Muscle layer of duodenum (tissue), 2 donors: ENCODE measurements at regions not wholly inside any gene's neighbourhood (a gene's known extent, or its start where the extent isn't known, plus 50 kb on each side); places are given as distances from the start of the nearest gene placed in this dataset.
"Not testable (repeated sequence)": the region's sequence is repeated elsewhere in the genome, so short reads cannot be mapped to it uniquely, and the experiment has no call there.

Experiments used
- H3K27ac ChIP-seq: one replicate; pipeline ENCODE4 v1.7.0; 2013; ENCODE audit warnings: mild to moderate bottlenecking, low read length
- H3K27me3 ChIP-seq: one replicate; pipeline ENCODE4 v1.7.0; 2013; ENCODE audit warnings: low read depth, mild to moderate bottlenecking, control low read depth, low read length
- H3K36me3 ChIP-seq, 2 donors: one replicate each; pipeline ENCODE4 v1.7.0; 2013; ENCODE audit warnings: low read length in 2 of 2, control low read depth in 1 of 2, mild to moderate bottlenecking in 1 of 2; ENCODE audit not compliant: insufficient read depth in 2 of 2, control insufficient read depth in 1 of 2
- H3K4me1 ChIP-seq, 2 donors: one replicate each; pipeline ENCODE4 v1.7.0; 2013; ENCODE audit warnings: low read length in 2 of 2, mild to moderate bottlenecking in 2 of 2, control low read depth in 1 of 2, moderate library complexity in 1 of 2; ENCODE audit not compliant: insufficient read depth in 2 of 2, control insufficient read depth in 1 of 2
- H3K4me3 ChIP-seq, 2 donors: one replicate each; pipeline ENCODE4 v1.7.0; 2013; ENCODE audit warnings: low read length in 2 of 2, low read depth in 1 of 2, mild to moderate bottlenecking in 1 of 2
- H3K9me3 ChIP-seq, 2 donors: one replicate each; pipeline ENCODE4 v1.7.0; 2013; ENCODE audit warnings: low read length in 2 of 2, control low read depth in 1 of 2, mild to moderate bottlenecking in 1 of 2; ENCODE audit not compliant: control insufficient read depth in 1 of 2
- donor health status: healthy.

DNA sequence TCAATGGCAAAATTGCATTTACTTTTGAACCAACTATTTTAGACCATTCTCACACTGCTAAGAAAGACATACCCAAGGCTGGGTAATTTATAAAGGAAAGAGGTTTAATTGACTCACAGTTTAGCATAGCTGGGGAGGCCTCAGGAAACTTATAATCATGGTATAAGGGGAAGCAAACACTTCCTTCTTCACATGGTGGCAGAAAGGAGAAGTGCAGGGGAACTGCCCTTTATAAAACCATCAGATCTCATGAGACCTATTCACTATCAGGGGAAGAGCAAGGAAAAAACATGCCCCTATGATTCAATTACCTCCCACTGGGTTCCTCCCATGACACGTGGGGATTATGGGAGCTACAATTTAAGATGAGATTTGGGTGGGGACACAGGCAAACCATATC is 181.5 kb downstream of the MZT1 start:
- H3K36me3 ChIP-seq, H3K27me3 ChIP-seq, H3K4me1 ChIP-seq, H3K9me3 ChIP-seq, H3K27ac ChIP-seq, H3K4me3 ChIP-seq: not testable (repeated sequence)

DNA sequence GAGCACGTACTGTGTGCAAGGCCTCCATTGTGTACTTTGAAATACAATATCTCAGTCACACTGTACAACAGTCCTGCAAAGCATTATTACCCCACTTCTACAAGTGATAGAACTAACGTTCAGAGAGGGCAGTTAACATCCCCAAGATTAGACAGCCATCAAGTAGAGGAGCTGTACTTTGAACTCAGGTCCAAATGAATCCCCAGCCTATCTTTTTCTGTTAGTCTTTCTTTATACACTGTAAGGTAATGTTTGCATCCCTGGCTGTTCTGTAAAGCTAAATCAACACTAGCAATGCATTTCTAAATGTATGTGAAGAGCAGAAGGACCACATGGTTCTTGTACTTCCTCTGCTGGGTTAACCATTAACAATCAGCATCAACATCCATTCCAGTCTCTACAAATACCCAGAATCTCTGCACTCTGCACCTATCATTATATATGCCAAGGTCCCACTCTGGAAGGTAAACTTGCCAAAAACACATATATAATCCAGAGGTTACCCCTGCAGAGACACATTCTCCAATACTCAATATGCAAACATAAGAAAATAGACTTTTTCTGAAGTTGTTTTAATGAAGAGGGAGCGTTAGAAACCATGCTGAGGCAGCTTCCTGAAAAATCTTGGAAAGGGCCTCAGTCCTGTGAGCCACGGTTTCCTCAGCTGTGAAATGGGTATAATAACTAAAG is 182.3 kb downstream of the MZT1 start:
- no peaks in the 10 kb centered on the region for H3K36me3 ChIP-seq
- no peak overlapping the region for H3K4me3 ChIP-seq
- no peaks in the 10 kb centered on the region for H3K4me1 ChIP-seq
- no peaks in the 10 kb centered on the region for H3K9me3 ChIP-seq
- no peak overlapping the region for H3K27ac ChIP-seq
- no peaks in the 10 kb centered on the region for H3K27me3 ChIP-seq

DNA sequence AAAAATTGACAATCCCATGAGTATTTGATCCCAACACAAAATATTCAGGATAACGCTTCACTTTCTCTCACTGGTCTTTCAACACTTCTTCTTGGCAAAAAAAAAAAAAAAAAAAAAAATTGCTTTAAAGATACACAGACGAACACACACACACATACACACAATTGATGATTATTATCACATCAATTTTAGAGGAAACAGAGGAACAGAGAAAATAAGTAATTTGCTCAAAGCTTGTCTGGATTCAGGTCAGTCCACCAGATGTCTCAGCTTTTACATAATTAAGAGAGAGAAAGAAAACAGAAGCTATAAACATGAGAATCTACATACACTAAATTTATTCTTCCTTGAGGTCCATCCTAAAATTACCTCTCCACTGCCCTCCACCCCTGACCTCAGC is 183.4 kb downstream of the MZT1 start:
- H3K4me1 ChIP-seq: no peaks in the 10 kb centered on the region

DNA sequence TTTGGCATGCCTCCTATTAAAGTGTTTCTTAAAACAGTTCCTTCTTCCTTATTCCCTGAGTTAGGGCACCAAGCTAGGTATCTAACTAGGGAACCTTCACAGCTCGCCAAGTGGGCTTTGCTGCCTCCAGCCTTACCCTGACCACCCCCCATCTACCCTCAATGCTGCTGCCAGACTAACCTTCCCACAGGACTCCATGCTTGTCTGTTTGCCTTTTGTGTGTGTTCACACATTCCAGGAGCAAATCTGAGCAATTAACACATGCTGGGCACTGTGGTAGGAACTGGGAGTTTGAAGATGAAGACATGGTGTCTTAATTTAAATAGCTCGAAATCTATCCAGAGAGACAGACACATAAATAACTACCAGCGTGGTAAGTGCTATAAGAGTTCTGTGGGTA is 185.2 kb downstream of the MZT1 start:
- no peak overlapping the region for H3K4me3 ChIP-seq
- H3K9me3 ChIP-seq: no peaks in the 10 kb centered on the region
- no peak overlapping the region for H3K27ac ChIP-seq
- H3K27me3 ChIP-seq: no peaks in the 10 kb centered on the region
- H3K4me1 ChIP-seq: no peaks in the 10 kb centered on the region
- H3K36me3 ChIP-seq: no peaks in the 10 kb centered on the region

More for the DNA sequence above, 183.4 kb downstream of the MZT1 start:
- Histone ChIP-seq H3K27me3 (no peaks in the 10 kb centered on the region), H3K27ac (no peak overlapping the region), H3K36me3 (no peaks in the 10 kb centered on the region), H3K4me3 (no peak overlapping the region), H3K9me3 (no peaks in the 10 kb centered on the region)

DNA sequence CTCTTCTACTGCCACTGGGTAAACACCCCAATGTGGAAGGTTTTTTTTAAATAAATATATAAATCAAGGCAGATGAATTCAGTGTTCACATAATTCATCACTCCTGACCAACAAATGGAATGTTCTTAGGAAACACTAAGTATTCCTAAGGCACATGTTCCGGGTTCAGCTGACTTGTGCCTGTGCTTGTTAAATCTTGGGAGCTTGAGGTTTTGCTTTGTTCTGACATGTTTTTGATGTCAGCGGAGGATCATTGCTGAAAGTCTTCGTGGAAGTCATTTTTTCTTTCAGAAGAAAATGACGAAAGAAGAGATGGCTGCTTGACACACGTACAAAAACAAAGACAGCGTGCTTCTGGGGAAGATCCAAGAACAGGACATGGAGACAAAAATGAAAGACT is 185.8 kb downstream of the MZT1 start:
- Histone ChIP-seq H3K9me3 (no peaks in the 10 kb centered on the region), H3K27me3 (no peaks in the 10 kb centered on the region), H3K4me1 (no peaks in the 10 kb centered on the region), H3K4me3 (no peak overlapping the region), H3K27ac (no peak overlapping the region), H3K36me3 (no peaks in the 10 kb centered on the region)

DNA sequence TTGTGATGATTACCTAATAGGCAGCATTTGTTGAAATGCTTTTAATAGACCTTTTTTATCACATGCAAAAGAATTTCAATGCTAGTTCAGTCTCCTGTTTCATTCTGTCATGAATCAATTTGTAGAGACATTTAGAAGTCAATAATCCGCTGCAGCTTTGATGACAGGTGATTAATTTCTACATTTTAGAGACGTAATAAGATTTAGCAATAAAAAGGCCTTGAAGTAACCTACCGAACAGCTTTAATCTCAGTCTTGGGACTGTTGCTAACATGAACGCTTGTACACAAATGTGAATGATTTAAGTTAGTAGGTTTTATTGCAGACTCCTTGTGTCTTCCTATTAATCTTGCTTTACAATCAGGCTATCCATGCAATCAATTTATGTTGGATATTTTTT is 186.5 kb downstream of the MZT1 start:
- Histone ChIP-seq H3K4me1 (no peaks in the 10 kb centered on the region), H3K9me3 (no peaks in the 10 kb centered on the region), H3K27ac (no peak overlapping the region), H3K36me3 (no peaks in the 10 kb centered on the region), H3K4me3 (no peak overlapping the region), H3K27me3 (no peaks in the 10 kb centered on the region)

DNA sequence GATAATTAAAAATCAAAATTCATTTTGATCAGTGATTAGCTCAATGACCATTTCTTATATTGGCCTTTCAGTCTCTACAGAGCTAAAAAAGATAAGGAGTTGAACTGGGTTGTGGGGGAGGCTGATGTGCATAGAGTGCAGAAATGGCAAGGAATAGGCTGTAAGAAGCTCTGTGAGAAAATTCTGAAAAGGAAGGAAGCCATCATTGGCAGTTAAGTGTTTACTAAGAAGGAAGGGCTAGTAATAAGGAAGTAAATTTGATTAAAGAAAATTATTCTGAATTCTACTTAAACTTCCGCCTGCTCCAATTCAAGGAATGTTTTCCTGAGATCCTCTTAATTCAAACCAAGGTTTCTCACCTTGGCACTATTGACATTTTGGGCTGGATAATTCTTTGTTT is 187.5 kb downstream of the MZT1 start:
- Histone ChIP-seq H3K4me1 (no peaks in the 10 kb centered on the region), H3K27me3 (no peaks in the 10 kb centered on the region), H3K27ac (no peak overlapping the region), H3K9me3 (no peaks in the 10 kb centered on the region), H3K4me3 (no peak overlapping the region), H3K36me3 (no peaks in the 10 kb centered on the region)

DNA sequence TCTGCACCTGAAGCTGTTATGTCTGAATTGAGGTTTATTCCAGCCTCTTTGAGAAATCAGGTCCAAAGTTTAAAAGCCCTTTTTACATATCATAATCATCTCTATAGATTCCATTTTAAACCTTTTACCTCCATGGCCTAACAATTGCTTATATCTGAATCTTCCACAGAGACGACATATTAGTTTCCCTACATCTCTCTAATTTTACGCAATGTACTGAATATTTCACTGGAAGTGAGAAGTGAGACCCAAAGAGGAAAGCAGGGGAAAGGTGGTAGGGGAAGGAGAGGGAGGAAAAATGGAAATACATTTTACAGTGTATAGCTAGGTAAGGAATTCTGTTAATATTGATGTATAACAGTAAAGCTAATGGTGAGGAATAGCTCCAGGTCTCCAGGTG is 189.6 kb downstream of the MZT1 start:
- Histone ChIP-seq H3K4me3 (no peak overlapping the region), H3K36me3 (no peaks in the 10 kb centered on the region), H3K27ac (no peak overlapping the region), H3K4me1 (no peaks in the 10 kb centered on the region), H3K27me3 (no peaks in the 10 kb centered on the region), H3K9me3 (no peaks in the 10 kb centered on the region)

DNA sequence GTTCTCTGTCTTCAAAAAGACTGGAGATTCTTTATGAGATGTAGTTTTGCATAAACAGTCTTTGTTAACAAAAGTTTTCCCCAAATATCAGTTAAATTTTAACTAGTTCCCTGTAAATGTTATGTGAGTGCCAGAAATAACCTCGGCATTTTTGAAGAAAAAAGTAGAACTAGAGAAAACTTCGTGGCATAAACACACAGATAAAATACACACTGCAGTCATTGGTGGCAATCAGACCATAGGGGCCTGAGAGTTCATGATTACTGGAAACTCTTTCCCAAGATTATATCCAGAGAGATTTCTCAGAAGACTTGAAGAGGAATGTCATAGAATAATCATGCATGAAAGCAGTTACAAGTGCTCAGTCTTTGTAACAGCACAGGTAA is 190.0 kb downstream of the MZT1 start:
- H3K4me1 ChIP-seq: no peaks in the 10 kb centered on the region
- H3K4me3 ChIP-seq: peak overlapping the region in 1 of 2 donors; percentile 13
- H3K9me3 ChIP-seq: no peaks in the 10 kb centered on the region
- no peaks in the 10 kb centered on the region for H3K36me3 ChIP-seq
- H3K27me3 ChIP-seq: no peaks in the 10 kb centered on the region
- H3K27ac ChIP-seq: no peak overlapping the region

DNA sequence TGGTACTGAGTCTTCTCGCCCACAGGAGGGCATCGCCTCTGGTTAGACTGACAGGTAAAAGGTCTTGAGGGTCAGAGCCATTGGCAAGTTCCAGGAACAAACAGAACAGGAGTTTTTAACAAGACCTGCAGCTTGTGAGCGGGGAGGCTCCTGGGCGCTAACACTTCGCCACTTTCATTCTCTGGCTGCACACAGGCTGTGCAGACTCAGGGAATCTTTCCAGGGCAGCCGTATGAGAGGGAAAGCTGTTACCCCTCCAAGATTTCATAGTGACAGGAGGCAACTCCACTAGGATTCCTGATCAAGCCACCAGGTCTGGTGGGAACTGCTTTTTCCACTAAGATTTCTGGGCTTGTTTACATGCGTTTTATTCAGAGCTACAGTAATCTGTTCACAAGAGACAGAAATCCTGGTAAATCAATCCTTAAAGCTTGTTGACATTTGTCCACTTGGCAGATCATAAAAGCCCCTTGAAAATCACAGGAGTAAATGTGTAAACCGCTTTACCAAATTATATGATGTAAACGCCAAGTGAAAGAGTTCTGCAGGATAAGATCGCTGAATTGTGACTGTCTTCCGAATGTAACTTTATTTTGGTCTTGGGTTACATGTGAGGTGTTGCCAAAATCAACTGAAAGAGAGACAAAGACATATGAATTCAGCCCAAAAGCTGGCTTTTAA is 190.6 kb downstream of the MZT1 start:
- Histone ChIP-seq H3K4me3 (peak overlapping the region in 1 of 2 donors; percentile 13), H3K27ac (no peak overlapping the region), H3K36me3 (no peaks in the 10 kb centered on the region), H3K9me3 (no peaks in the 10 kb centered on the region), H3K4me1 (no peaks in the 10 kb centered on the region), H3K27me3 (no peaks in the 10 kb centered on the region)

DNA sequence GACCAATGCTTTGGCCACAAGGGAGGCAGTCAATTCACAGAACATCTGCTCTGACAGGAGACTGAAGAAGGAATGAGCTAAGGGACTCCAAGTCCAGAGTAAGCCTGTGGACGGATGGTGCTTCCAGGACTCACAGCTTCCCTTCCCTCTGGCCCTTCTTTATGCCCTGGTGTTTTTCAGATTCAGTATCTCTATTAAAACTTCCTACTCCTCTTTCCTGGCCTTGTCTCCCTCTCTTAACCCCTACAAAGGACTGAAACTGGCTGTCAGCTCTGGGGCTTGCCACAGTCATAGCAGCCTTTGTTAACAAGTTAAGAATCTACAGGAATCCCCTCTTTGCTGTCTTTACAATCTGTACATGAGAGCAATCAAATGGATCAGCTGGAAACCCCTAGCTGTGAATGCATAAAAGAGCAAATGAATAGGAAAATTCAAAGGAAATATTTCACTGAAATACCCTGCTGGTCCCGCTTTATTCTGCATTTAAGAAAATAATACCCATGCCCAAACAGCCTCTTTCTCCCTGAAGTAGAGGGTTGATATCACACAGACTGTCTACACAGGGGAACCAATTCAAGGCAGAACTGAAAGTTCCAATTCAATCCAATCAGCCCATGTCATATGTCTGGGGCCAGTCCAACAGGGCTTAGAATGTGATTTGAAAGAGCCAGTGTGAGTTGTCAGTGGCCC is 192.3 kb downstream of the MZT1 start:
- H3K27ac ChIP-seq: no peak overlapping the region
- no peaks in the 10 kb centered on the region for H3K9me3 ChIP-seq
- H3K36me3 ChIP-seq: no peaks in the 10 kb centered on the region
- H3K27me3 ChIP-seq: no peaks in the 10 kb centered on the region
- H3K4me1 ChIP-seq: no peaks in the 10 kb centered on the region
- no peak overlapping the region for H3K4me3 ChIP-seq
